HCT116 (cell line): ENCODE measurements at regions not wholly inside any gene's neighbourhood (a gene's known extent, or its start where the extent isn't known, plus 50 kb on each side); places are given as distances from the start of the nearest gene placed in this dataset.

Experiments
- EZH2 ChIP-seq: fragments of 200-600 bp; sonication (generic); IDR thresholded peaks from 2 replicates; pipeline ENCODE4 v1.6.1; 2017; ENCODE audit warnings: antibody characterized with exemption, mixed run types
- POLR2A ChIP-seq: IDR thresholded peaks from 2 replicates; pipeline ENCODE4 v1.7.0; 2011; ENCODE audit warnings: borderline replicate concordance; ENCODE audit not compliant: insufficient read depth, insufficient read length; ENCODE audit errors: extremely low read depth
- POLR2AphosphoS5 ChIP-seq: IDR thresholded peaks from 2 replicates; pipeline ENCODE4 v1.6.1; 2011; ENCODE audit warnings: mild to moderate bottlenecking, low read depth, low read length, moderate library complexity
- RAD21 ChIP-seq: IDR thresholded peaks from 2 replicates; pipeline ENCODE4 v1.6.1; 2012; ENCODE audit warnings: low read depth, mild to moderate bottlenecking
- SRF ChIP-seq: IDR thresholded peaks from 2 replicates; pipeline ENCODE4 v1.6.1; 2012; ENCODE audit warnings: low read depth
- YY1 ChIP-seq: IDR thresholded peaks from 2 replicates; pipeline ENCODE4 v1.6.1; 2011; ENCODE audit warnings: low read length, low read depth, moderate library complexity, mild to moderate bottlenecking; ENCODE audit not compliant: insufficient replicate concordance; ENCODE audit errors: extremely low read depth
- TF ChIP-seq, protein P1 (sequence below), 3 experiments: fragments of 200-600 bp in 1 of 3; sonication (generic) in 1 of 3; IDR thresholded peaks in 2 of 3; conservative IDR thresholded peaks in 1 of 3; 2 replicates each; pipeline ENCODE4 v1.5.1; 2012 to 2017; ENCODE audit warnings: low read depth in 2 of 3, low read length in 2 of 3, antibody characterized with exemption in 1 of 3, borderline replicate concordance in 1 of 3, control low read depth in 1 of 3, mild to moderate bottlenecking in 1 of 3, mixed read lengths in 1 of 3, mixed run types in 1 of 3, moderate library complexity in 1 of 3; ENCODE audit not compliant: insufficient read depth in 1 of 3
- TF ChIP-seq, protein P2 (sequence below): IDR thresholded peaks from 2 replicates; pipeline ENCODE4 v1.6.1; 2011; ENCODE audit warnings: mild to moderate bottlenecking, low read length, moderate library complexity; ENCODE audit not compliant: insufficient replicate concordance; ENCODE audit errors: extremely low read depth

DNA sequence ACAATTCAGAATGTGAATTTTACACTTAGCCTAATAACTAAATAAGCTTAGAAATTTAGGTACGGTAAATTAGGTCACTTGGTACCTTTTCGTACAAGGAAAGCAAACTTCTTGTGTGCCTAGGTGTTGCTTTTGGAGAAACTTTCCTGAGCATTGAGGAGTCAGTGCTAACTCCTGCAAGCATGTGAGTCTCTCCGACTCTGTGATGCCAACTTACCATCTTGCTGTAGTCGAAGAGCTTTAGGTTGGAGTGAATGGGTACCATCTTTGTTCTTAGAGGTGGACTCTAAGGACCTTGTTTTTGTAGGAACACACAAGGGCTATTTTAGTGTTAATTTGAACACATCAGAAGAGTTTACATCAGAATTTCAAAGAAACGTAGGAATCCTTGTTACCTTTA, 688.9 kb downstream of the USP25 start:
- TF ChIP-seq POLR2A: no peak
- TF ChIP-seq, protein P1, sequence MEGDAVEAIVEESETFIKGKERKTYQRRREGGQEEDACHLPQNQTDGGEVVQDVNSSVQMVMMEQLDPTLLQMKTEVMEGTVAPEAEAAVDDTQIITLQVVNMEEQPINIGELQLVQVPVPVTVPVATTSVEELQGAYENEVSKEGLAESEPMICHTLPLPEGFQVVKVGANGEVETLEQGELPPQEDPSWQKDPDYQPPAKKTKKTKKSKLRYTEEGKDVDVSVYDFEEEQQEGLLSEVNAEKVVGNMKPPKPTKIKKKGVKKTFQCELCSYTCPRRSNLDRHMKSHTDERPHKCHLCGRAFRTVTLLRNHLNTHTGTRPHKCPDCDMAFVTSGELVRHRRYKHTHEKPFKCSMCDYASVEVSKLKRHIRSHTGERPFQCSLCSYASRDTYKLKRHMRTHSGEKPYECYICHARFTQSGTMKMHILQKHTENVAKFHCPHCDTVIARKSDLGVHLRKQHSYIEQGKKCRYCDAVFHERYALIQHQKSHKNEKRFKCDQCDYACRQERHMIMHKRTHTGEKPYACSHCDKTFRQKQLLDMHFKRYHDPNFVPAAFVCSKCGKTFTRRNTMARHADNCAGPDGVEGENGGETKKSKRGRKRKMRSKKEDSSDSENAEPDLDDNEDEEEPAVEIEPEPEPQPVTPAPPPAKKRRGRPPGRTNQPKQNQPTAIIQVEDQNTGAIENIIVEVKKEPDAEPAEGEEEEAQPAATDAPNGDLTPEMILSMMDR (IDR thresholded peaks at IDR 0.05 in 2 of 3, conservative IDR thresholded peaks at IDR 0.05 in 1 of 3; ENCODE audit: borderline replicate concordance in 1 of 3, insufficient read depth in 1 of 3, low read depth in 2 of 3, low read length in 2 of 3): no peak
- TF ChIP-seq POLR2AphosphoS5: no peak
- TF ChIP-seq SRF: no peak
- TF ChIP-seq, protein P2, sequence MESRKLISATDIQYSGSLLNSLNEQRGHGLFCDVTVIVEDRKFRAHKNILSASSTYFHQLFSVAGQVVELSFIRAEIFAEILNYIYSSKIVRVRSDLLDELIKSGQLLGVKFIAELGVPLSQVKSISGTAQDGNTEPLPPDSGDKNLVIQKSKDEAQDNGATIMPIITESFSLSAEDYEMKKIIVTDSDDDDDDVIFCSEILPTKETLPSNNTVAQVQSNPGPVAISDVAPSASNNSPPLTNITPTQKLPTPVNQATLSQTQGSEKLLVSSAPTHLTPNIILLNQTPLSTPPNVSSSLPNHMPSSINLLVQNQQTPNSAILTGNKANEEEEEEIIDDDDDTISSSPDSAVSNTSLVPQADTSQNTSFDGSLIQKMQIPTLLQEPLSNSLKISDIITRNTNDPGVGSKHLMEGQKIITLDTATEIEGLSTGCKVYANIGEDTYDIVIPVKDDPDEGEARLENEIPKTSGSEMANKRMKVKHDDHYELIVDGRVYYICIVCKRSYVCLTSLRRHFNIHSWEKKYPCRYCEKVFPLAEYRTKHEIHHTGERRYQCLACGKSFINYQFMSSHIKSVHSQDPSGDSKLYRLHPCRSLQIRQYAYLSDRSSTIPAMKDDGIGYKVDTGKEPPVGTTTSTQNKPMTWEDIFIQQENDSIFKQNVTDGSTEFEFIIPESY: no peak
- no peak for TF ChIP-seq YY1
- TF ChIP-seq RAD21: no peak
- TF ChIP-seq EZH2: no peak
